D721Med (cell line): ENCODE measurements at regions not wholly inside any gene's neighbourhood (a gene's known extent, or its start where the extent isn't known, plus 50 kb on each side); places are given as distances from the start of the nearest gene placed in this dataset.

Source experiments
- DNase-seq: peaks from one replicate; pipeline ENCODE4 v3.0.0; 2011; ENCODE audit warnings: low spot score; ENCODE audit not compliant: insufficient read length
- FAIRE-seq: peaks from 2 replicates; lab custom pipeline; 2011; peaks lifted over from hg19 to GRCh38; lab: Jason Lieb, UNC
- CTCF ChIP-seq: IDR thresholded peaks from 2 replicates; pipeline ENCODE4 v1.5.1; 2012; ENCODE audit warnings: mild to moderate bottlenecking, control low read depth; ENCODE audit not compliant: insufficient read depth; ENCODE audit errors: missing control alignments

- FAIRE-seq: no peak
- no peak for DNase-seq
- no peak for TF ChIP-seq CTCF
Observed at GRCh38 chr3:64293121-64293520, 67.9 kb upstream of the PRICKLE2 start.

- no peak for DNase-seq
- no peak for FAIRE-seq
- TF ChIP-seq CTCF: no peak
Observed at GRCh38 chr3:64291956-64292355, 66.7 kb upstream of the PRICKLE2 start.

- FAIRE-seq: no peak
- no peak for DNase-seq
- TF ChIP-seq CTCF: no peak
Observed at GRCh38 chr3:64291345-64291744, 66.1 kb upstream of the PRICKLE2 start.

GRCh38 chr3:64290864-64291263 is 65.6 kb upstream of the PRICKLE2 start:
- no peak for DNase-seq
- no peak for TF ChIP-seq CTCF
- FAIRE-seq: no peak

GRCh38 chr3:64290161-64290560 is 64.9 kb upstream of the PRICKLE2 start:
- DNase-seq (no peak), FAIRE-seq (no peak)
- no peak for TF ChIP-seq CTCF

DNA sequence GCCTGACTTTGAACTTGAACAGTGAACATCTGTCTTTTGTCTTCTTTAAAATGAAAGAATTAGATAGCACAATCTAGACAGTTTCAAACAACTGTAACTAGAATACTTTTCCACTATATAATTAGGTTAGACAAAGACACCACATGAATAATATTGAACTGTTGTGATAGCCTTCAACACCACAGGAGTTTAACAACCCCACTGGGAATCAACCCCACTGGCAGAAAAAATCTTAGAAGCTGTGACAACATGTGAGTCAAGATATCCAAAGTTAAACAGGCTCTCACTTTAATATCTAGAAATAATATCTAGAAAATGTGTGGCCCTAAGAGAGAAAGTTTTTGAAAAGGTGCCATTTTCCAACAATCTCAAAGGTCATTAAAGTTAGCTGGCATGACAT is 64.4 kb upstream of the PRICKLE2 start:
- FAIRE-seq (no peak), DNase-seq (no peak)
- no peak for TF ChIP-seq CTCF

GRCh38 chr3:64278625-64279024 is 53.4 kb upstream of the PRICKLE2 start:
- no peak for DNase-seq
- no peak for TF ChIP-seq CTCF
- no peak for FAIRE-seq
